HG02870 (cell line): ENCODE measurements at regions not wholly inside any gene's neighbourhood (a gene's known extent, or its start where the extent isn't known, plus 50 kb on each side); places are given as distances from the start of the nearest gene placed in this dataset.

Source experiments
- ATAC-seq: cut with Tn5 transposase; IDR thresholded peaks from one replicate; pipeline ENCODE4 v1.9.1; 2021; ENCODE audit warnings: mild to moderate bottlenecking, moderate library complexity; ENCODE audit not compliant: unreplicated experiment

DNA sequence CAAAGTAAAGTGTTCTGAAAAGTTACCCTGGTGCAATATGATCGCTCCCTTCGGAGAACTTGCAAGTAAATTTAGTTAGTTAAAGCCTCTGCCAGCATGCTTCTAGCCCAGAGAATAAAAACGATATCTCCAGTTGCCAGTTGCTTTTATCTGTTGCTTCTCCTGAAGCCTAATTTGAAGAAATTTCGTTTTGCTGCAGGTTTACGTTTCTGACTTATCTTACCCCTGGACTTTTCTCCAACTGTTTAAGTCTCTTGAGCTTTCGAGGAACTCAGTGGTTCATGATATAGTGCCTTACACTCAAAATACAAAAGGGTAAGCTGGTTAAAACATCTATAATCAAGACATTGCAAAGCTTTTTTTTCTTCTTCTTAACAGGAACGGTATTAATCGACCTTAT, 131.1 kb downstream of the FAM161A start:
- ATAC-seq: no peak

DNA sequence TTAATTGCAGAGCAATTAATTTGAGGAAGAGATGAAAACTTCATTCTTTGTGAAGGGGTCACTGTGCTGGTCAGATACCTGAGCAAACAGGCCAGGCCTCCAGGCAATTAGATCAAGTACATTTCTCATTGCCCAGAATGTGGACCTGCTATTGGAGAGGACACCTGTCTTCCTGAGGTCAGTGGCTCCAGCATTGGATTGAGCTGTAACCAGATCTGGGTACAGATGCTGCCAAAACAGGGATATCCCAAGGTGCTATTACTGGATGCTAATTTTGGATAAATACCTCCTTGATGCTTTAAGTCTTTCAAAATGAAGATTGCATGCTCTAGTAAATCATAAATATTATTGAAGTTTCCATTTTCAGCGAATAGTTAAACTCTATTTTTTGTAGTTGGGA, 131.5 kb downstream of the FAM161A start:
- ATAC-seq: no peak

DNA sequence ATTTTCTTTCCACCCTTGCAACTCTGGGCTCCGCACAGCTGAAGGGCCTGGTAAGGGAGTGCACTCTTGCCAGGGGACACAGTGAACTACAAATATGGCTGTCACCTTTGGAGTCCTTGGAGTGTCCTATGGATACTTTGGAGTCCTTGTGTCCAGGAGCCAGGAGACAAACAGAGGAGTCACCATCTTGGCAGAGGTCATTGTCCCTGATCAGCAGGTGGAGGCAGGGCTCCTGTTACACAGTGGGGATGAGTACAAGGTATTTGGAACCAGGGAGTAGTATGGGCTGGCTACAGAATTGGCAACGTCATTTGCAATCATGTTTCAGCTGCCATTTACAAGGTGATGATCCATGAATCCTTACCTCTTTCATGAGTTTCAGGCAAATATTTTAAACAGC, 132.5 kb downstream of the FAM161A start:
- ATAC-seq: no peak

DNA sequence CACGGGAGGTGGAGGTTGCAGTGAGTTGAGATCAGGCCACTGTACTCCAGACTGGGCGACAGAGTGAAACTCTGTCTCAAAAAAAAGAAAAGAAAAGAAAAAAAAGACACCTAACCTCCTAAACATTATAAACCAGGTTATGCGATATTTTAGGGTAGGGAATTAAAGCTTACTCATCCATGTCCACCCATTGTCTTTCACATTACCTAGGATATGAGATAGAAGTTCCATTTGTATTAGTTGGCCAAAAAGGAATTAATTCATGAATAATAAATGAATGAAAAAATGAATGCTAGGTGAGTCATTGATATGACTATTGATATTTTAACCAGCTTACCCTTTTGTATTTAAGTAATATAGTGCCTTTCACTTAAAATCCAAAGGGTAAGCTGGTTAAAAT, 132.9 kb downstream of the FAM161A start:
- ATAC-seq: no peak

DNA sequence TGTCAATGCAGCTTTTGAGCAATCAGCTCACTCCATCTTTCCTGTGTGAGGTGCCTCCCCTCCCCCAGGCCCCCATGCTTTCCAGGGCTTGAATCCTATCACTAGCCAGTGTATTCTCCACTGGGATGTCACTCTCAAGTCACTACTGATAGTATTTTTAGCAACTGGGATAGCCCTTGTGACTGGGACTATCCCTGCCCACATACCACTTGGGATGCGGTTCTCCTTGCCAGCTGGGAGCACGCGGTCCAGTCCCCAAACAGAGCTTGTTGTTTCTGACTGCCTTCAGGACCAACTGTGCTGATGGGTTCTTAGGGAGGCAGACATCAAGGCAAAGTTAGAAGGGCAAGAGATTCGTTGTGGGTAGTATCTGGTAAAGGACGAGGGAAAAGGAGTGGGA, 134.9 kb downstream of the FAM161A start:
- no peak for ATAC-seq

DNA sequence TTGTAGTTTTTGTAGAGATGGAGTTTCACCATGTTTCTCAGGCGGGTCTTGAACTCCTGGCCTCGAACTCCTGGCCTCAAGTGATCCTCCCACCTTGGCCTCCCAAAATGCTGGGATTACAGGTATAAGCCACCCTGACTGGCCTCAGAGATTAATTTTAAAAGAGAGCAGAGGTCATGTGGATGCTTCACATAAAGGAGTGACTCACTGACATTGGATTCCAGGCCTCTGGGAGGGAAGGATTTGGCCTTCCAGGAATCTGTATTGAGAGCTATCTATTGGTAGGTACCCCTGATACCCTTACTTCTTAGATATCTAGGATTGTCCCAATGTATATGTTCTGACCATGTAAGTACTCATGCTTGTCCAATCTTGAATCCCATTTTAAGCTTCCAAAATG, 138.4 kb downstream of the FAM161A start:
- ATAC-seq: no peak

DNA sequence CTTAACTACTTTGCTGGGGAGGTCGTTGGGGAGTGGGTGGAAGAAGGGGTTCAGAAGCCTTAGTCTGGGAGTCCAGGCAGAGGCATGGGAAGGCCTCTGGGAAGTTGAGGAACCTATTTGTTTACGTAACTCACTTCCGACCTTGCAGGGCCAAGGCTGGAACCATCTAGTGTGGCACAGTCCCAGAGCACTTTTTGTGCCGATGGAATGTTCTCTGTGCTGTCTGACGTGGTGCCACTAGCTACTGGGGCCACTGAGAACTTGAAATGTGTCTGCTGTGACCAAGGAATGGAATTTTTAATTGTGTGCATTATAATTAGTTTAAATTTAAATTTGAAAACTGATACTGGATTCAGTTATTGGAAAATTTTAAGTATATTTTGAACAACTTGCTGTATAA, 139.7 kb downstream of the FAM161A start:
- no peak for ATAC-seq

DNA sequence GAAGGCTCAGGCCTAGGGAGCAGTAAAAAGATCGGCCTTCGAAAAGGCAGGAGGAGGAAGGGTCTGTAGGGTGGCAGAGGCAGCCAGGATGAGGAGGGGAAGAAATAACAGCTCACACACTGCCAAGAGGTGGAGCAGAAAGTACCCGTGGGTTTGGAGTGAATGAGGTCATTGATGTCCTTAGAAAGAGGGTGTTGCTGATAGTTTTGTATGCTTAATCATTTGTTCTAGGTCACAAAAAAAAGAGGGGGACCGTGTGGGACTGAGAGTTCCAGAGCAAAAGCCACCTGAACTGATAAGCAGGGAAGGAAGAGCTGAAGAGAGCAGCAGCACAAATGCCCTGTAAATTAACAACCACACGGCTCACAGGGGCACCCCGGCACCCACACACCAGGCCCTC, 140.4 kb downstream of the FAM161A start:
- ATAC-seq: no peak

DNA sequence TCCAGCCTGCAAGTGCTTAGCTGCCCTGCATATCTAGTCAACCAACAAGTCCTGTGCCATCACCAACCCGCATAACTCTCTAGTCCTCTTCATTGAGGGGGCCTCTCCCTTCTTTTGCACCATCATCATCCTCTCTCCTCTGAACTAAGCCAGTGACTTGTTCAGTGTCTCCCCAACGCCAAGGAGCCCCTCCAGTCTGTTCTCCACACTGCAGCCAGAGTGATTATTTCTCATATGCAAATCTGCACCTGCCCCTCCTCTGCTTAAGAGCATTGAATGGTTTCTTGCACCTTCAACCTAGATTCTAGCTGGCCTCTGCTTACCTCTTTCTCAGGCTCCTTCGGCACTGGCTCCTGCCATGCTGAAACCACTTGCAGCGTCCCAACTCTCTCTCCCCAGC, 141.8 kb downstream of the FAM161A start:
- no peak for ATAC-seq

DNA sequence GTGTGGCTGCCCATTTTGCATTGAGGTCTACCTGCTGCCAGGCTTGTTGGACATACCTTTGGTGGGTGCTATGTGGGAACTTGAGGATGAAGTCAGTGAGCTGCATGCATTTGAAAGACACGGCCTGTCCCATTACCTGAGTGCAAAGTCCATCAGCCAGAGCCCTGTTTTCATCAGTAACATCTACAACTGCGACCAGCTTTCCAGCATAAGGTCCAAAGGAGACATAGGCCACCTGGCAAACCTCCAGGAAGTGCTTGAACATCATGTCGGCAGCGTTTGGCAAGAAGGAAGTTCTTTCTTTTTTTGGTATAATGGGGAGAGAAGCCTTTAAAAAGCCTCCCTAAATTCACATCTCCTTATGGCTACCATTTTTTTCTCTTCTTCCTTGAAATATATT, 143.1 kb downstream of the FAM161A start:
- no peak for ATAC-seq

DNA sequence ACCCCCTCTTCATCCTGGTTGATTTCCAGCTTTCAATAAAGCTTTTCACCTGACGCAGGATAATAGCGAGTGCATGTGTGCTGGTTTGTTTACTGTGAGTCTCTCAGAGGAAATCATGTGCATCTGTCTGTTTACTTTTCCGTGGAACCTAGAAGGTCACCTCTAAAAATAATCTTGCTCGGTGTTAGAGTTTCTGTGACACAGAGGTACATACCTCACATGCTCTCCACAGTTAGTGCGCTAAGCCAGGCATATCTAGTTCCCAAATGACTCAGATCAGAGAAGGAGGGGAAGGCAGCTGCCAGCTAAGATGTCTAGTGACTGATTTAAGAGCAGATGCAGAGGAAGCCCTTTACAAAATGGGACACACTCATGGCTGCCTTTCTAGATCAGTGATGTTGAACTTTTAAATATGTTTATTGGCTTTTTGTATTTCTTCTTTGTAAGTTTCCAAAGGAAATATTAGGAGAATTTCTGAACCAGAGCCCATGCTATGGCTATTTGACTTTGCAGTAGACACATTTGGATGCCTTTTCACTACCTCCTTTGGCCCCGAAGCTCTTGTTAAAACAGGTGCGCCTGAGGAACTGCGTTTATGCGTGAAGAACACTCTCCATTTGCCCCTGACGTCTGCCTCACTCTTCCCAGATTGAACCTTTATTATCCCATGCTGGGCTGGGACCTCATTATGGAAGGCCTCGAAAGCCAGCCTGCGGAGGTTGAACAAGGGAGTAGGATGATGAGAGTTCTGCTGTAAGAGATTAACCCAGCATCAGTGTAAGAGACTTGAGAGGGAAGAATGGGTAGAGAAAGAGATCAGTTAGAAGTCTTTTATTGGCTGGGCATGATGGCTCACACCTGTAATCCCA, 145.6 kb downstream of the FAM161A start:
- peak; percentile 98 for ATAC-seq

DNA sequence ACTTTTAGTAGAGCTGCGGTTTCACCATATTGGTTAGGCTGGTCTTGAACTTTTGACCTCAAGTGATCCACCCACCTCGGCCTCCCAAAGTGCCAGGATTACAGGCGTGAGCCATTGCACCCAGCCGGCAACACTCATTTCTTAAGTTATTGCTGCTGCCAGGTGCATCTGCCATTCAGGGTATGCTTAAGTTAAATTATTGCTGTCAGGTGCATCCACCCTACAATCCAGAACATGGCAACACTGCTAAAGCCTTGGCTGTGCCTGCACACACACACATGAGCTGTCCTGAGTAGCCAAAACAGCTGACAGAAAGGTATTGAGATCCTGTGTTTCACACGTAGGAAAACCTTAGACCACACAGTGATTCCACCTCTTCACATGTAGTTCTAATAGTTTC, 148.2 kb downstream of the FAM161A start:
- ATAC-seq: no peak

DNA sequence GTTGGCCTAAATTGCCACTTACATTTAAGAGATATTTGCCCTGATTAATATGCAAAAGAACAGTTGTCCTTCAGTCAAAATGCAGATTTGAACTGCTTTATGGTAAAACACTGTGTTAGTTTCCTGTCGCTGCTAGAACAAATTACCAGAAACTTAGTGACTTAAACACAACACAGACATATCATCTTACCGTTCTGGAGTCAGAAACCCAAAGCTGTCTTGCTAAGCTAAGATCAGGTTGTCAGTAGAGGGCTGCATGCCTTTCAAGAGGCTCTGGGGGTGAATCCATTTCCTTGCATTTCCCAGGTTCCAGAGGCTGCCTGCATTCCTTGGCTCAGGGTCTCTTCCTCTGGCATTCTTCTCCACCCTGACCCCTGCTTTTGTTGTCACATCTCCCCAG, 149.5 kb downstream of the FAM161A start:
- ATAC-seq: no peak

DNA sequence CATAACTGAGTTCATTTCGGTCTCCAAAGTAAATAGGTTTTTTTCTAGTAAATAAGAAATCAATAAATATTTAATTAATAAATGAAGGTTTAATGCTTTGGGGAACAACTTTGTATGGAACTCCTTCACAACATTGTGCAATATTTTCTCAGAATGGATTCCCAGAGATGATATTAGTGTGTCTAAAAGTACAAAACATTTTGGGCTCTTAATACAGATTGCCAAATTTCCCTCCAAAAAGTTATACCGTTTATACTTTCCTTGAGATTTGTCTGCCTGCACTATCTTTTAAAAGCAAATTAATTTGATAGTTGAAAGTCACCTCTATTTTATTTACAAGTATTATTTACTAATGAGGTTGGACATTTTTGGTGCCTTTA, 151.8 kb downstream of the FAM161A start:
- no peak for ATAC-seq

DNA sequence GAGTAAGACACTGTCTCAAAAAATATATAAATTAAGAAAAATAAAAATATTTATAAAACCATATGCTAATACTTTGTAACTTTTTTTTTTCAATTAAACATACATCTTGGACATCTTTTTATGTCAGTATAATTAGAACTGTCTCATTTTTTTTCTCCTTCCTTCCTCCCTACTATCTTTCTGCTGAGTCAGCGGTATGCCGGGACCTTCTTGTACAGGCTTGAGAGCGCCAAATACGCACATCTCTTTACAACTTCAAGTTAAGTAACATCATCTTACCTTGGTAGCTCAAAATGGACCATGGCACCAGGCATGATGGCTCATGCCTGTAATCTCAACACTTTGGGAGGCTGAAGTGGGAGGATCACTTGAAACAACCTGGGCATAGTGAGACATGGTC, 153.4 kb downstream of the FAM161A start:
- no peak for ATAC-seq

DNA sequence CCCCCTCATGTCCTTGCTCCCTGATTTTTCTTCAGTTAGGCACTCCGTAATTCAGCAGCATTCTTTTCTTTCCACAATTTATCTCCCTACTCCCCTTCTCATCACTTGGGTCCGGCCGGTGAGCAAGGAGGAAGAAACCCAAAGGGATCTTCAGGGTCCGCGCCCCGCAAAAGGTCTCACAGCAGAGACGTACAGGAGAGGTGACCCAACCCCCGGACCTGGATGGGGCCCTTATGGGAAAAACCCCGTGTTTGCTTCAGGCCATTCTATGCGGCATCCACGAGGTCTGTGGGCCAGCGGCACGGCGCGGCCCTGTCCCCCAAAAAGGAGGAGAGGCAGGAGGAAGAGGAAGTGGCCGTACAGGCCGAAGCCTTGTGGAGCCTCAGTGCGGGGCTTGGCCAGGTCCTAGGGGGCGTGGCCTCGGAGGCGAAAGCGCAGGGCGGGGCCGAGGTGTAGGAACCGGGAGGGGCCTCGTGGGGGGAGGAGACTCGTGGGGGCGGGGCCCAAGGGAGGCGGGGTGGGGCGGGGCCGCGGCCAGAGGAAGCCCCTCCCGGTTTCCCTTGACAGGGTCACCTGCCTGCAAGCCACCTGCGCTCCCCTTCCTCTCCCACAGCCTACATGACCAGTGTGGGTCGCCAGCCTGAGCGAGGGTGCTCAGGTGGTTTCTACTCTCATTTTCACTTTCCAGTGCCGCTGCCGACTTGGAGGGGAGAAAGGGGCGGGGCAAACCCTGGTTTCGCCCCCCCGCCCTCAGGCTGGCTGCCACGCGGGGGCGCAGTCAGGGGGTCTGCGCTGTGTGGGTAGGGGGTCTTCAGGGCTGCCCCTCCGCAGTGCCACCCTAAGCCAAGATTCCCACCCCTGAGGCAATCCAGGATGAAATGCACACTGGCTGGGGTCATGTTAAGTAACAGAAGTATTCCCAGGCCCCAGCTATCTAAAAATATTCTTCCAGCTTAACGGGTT, 156.4 kb upstream of the XPO1 start:
- peak; percentile 91 for ATAC-seq

DNA sequence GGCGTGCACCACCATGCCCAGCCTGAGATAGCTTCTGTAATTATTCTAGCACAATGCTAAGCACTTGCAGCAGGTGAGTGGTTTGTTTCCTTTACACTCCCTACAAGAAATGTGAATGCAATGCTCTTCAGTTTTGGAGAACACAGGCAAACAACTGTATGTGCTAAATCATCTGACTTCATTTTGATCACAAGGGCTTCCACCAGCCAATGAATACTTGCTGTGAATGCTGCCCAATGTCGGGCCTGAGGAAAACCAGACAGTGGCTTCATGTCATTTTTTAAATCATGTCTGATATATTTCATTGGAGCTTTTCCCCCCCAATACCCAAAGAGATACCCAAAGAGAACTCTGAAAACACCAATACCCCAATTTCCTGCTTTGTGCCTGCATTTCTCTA, 155.6 kb upstream of the XPO1 start:
- ATAC-seq: no peak

DNA sequence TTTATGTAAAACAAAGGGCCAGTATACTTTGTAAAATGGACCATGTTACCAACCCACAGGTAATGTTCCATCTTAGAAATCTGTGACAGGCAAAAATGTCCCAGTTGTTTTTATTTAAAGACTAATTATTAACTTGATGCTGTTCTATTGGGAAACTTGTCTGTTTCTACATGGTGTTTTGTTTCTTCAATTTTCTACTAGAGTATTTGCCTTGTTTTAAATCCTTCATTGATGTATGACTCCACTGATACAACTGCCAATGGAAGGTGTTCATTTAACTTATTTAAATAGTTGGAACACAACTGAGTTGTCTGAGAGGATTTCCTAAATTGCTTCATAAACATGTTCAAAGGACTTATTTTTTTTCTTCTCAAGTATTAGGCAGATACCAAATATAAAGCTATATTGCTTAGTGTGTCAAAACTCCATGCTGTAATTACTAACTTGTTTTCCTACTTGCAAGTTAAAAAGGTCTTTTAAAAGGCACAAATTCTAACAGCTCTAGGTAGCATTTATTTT, 152.0 kb upstream of the XPO1 start:
- ATAC-seq: no peak

DNA sequence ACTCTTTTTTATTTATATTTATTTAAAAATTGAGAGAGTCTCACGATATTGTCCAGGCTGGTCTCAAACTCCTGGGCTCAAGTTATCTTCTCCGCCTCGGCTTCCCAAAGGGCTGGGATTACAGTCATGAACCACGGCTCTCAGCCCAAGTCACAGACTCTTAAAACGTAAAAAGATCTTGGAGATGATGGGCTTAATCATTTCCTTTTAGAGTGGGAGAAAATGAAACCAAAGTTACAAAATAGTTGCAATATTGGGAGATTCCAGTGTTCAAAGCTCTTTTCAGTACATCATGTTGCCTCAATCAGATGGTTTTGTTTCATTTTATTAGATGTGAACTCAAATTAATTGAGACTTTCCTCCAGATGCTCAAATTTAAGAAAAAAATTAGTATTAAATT, 151.4 kb upstream of the XPO1 start:
- ATAC-seq: no peak

DNA sequence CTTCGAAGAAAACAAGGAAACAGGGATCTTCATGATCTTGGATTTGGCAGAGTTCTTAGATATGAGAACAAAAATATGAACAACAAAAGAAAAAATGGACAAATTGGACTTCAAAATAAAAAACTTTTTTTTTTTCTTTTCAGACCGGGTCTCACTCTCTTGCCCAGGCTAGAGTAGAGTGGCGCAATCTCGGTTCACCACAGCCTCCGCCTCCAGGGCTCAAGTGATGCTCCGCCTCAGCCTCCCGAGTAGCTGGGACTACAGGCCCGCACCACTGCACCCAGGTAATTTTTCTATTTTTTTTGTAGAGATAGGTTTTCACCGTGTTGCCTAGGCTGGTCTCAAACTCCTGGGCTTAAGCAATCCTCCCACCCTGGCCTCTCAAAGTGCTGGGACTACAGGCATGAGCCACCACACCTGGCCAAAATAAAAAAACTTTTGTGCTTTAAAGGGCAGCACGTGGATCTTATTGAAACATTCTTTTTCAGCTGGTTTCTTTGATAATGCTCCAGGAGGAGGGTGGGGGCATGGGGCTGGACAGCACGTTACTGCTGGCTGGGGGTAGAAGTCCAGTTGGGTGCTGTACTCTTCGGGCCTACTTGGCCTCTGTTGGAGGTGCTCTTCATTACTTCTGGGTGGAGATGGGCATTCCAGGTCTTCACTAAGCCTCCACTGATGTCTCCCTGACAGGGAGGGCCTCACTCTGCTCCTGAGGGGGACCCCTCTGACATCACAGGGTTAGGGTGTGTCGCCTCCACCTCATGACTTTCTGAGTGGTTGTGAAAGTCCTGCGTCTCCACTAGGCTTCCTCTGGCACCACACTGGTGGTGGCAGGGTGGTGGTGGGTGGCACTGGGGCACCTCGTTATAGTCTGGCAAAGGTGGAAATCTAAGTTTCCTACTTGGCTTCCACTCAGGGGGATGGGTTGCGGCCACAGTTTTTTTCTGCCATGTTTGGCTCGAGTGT, 150.5 kb upstream of the XPO1 start:
- no peak for ATAC-seq

DNA sequence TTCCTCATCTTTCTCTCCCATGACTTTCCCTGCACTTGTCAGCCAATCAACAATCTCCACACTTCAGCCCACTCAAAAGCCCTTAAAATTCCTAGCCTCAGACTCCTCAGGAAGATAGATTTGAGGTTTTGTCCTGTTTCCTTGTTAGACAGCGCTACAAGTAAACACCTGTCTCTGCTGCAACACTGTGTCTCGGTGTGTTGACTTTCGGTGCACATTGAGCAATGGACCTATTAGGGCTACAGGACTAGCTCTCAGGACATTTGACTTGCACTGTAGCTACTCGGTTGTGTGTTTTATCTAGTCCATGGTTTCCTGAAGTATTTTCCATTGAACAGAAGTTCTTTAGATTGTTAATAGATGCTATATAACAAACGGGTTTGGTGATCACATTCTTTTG, 140.9 kb upstream of the XPO1 start:
- no peak for ATAC-seq
